GM12891 (cell line): ENCODE measurements at regions not wholly inside any gene's neighbourhood (a gene's known extent, or its start where the extent isn't known, plus 50 kb on each side); places are given as distances from the start of the nearest gene placed in this dataset.

Experiments
- DNase-seq: peaks from one replicate; pipeline ENCODE4 v3.0.0; 2011; ENCODE audit warnings: low spot score; ENCODE audit not compliant: insufficient read length
- FAIRE-seq: peaks from 2 replicates; lab custom pipeline; 2011; peaks lifted over from hg19 to GRCh38; lab: Jason Lieb, UNC
- PAX5 ChIP-seq: IDR thresholded peaks from 2 replicates; pipeline ENCODE4 v1.6.1; 2011; ENCODE audit warnings: low read length, moderate library complexity, mild to moderate bottlenecking; ENCODE audit not compliant: insufficient read depth, severe bottlenecking
- POLR2A ChIP-seq: IDR thresholded peaks from 2 replicates; pipeline ENCODE4 v1.6.1; 2011; ENCODE audit warnings: low read depth, low read length, control low read depth
- POLR2AphosphoS5 ChIP-seq: IDR thresholded peaks from 2 replicates; pipeline ENCODE4 v1.6.1; 2011; ENCODE audit warnings: low read depth, low read length, control low read depth
- POU2F2 ChIP-seq: IDR thresholded peaks from 2 replicates; pipeline ENCODE4 v1.6.1; 2011; ENCODE audit warnings: low read depth, mild to moderate bottlenecking, control low read depth, low read length, moderate library complexity
- SPI1 ChIP-seq: IDR thresholded peaks from 2 replicates; pipeline ENCODE4 v1.6.1; 2011; ENCODE audit warnings: low read depth, low read length, control low read depth
- TAF1 ChIP-seq: IDR thresholded peaks from 2 replicates; pipeline ENCODE4 v1.6.1; 2011; ENCODE audit warnings: low read depth, low read length, control low read depth

DNA sequence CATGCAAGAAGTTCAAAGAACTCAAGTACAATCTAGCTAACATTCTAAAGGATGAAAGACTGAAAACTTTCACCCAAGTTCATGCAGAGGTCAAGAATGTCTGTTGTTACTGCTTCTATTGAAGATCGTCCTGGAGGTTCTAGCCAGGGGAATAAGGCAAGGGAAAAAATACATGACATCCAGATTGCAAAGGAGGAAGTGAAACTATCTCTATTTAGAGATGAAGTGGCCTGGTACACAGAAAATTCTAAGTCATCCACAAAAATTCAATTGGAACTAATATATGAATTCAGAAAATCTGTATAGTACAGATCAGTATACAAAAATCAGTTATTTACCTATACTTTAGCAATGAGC lies 693.0 kb downstream of the NR2F2 start:
- no peak for TF ChIP-seq POU2F2
- TF ChIP-seq POLR2AphosphoS5: no peak
- no peak for TF ChIP-seq POLR2A
- no peak for TF ChIP-seq PAX5
- TF ChIP-seq SPI1: peak; percentile 75
- TF ChIP-seq TAF1: no peak
- no peak for DNase-seq
- no peak for FAIRE-seq

DNA sequence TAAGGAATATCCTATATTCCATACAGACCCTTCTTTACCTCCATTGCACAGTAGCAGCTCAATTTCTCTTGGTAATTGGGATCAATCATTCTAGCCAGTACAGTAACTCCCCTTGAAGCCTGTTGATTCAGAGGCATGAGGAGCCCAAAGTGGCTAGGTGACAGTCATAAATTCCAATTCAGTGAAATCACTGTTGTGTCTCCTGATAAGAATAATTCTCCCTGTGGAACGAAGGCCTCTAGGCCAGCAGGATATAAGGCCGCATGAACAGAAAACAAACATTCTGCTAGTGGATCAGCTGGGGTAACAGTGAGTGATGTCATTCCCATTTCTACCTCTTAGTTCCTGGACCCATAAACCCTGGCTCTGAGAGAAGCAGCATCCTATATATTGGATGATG lies 696.3 kb downstream of the NR2F2 start:
- DNase-seq (no peak), FAIRE-seq (no peak)
- TF ChIP-seq POLR2A (no peak), SPI1 (no peak), TAF1 (no peak), POU2F2 (no peak), POLR2AphosphoS5 (no peak), PAX5 (no peak)

DNA sequence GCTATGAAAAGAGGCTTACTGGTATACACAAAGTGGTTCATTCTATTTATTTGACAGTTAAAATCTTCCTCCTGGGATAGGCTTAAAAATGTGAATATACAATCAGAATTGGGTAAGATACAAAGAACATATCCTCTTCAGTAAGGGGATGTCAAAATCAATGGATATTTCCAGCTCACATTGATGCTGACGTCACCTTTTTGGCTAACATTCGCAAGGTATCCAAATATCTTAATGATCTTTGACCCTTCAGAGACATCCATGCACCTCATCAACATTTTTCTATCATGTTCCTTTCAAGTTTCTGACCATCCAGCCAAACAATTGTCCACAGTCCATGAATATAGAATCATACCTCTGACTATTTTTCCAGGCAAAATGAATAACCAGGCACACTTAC lies 697.3 kb downstream of the NR2F2 start:
- DNase-seq (no peak), FAIRE-seq (no peak)
- no peak for TF ChIP-seq POLR2AphosphoS5
- no peak for TF ChIP-seq TAF1
- no peak for TF ChIP-seq SPI1
- TF ChIP-seq POU2F2: no peak
- no peak for TF ChIP-seq PAX5
- no peak for TF ChIP-seq POLR2A

DNA sequence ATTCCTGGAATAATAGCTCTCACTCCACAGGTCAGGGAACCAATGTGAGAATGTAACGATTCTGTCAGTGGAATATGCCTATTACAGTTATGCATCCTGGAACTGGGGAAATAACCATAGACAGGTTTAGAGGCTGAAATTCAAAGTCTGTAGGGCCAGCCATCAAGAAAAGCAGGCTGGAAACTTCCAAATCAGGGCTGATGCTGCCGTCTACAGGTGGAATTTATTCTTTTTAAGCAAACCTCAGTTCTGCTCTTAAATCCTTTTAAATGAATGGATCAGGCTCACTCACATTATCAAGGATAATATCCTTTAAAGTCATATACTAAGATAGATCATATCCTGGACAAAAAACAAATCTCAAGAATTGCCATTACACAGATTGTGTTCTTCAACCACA lies 699.8 kb downstream of the NR2F2 start:
- no peak for TF ChIP-seq TAF1
- no peak for TF ChIP-seq POLR2AphosphoS5
- TF ChIP-seq SPI1: no peak
- TF ChIP-seq POU2F2: no peak
- no peak for TF ChIP-seq POLR2A
- no peak for TF ChIP-seq PAX5
- FAIRE-seq: no peak
- DNase-seq: no peak

DNA sequence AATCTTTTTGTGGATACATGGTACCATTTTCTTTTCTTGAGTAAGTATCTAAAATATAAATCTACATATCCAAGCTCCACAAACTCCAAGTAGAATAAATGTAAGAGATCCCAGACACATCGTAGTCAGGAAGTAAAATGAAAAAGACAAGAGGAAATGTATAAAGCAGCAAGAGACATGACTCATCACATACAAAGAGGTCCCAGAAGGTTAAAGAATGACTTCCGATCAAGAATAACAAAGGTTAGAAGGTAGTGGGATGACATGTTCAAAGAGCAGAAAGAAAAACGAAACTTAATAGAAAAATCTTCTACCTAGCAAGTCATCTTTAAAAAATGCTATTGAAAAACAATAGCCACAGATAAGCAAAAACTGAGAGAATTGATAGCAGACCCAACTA lies 705.8 kb downstream of the NR2F2 start:
- TF ChIP-seq SPI1: no peak
- FAIRE-seq (no peak), DNase-seq (no peak)

DNA sequence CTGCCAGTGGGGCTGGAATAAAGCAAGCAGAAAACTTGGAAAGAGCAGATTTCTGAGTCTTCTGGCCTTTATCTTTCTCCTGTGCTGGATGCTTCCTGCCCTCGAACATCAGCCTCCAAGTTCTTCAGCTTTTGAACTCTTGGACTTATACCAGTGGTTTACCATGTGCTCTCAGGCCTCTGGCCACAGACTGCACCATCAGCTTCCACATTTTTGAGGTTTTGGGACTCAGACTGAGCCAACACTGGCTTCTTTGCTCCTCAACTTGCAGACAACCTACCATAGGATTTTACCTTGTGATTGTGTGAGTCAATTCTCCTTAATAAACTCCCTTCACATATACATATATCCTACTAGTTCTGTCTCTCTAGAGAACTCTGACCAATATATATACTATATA lies 706.6 kb downstream of the NR2F2 start:
- no peak for FAIRE-seq
- TF ChIP-seq PAX5: no peak
- TF ChIP-seq POU2F2: no peak
- TF ChIP-seq TAF1: no peak
- TF ChIP-seq SPI1: no peak
- no peak for TF ChIP-seq POLR2A
- TF ChIP-seq POLR2AphosphoS5: no peak

DNA sequence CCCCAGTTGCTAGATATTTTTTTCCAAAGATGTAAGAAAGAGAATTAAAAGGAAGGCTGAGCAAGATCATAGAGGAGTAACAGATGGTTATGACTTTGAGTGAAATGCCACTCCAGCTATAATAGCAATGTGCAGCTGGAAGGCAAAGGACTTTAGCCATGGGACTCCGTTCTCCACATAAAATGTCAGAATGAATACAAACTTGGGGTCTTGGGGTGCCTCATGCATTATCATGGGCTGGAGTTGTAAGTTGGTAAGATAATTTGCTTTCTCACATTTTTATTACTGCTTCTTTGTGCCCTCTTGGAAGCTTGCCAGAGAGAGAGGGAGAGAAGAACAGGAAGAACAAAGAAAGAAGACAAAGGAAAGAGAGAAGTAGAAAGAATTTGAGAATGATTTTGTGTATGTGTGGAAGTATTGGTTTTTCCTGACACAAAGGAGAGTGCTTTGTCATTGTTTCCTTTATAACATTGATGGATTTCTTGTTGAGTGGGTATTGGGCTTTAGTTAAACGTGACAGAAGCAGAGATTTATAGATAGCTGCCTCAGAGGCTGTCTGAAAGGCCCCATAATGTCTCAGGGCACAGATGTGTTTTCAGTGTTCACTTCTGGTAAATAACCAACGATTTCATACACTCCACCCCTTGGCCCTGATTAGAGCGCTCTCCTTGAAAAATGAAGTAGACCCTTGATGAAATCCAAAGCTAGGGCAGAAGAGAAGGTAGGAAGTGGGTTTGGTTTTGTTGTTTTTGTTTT lies 715.3 kb downstream of the NR2F2 start:
- FAIRE-seq (no peak), DNase-seq (no peak)
- no peak for TF ChIP-seq TAF1
- TF ChIP-seq POU2F2: no peak
- TF ChIP-seq SPI1: no peak
- no peak for TF ChIP-seq PAX5
- no peak for TF ChIP-seq POLR2A
- no peak for TF ChIP-seq POLR2AphosphoS5

More for the DNA sequence above, 706.6 kb downstream of the NR2F2 start:
- no peak for DNase-seq

DNA sequence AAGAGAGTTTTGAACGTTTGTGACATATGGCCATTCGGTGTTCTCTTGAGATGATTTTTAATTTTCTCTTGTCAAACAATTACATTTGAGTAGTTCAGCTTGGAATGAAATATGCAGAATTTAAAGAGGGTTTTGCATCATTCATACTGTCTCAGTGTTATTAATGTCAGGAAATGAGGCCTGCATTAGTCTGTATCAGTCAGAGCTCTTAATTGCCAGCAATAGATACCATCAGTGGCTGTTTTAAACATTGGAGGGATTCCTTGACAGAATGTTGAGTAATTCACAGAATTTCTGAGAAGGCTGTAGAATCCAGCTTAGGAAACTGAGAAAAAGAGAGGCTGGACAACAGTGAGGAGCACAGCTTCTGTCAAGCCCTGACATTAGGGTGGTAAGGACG lies 722.0 kb downstream of the NR2F2 start:
- FAIRE-seq: no peak
- DNase-seq: no peak
- no peak for TF ChIP-seq PAX5
- TF ChIP-seq SPI1: no peak
- no peak for TF ChIP-seq TAF1
- no peak for TF ChIP-seq POLR2A
- no peak for TF ChIP-seq POLR2AphosphoS5
- TF ChIP-seq POU2F2: no peak

DNA sequence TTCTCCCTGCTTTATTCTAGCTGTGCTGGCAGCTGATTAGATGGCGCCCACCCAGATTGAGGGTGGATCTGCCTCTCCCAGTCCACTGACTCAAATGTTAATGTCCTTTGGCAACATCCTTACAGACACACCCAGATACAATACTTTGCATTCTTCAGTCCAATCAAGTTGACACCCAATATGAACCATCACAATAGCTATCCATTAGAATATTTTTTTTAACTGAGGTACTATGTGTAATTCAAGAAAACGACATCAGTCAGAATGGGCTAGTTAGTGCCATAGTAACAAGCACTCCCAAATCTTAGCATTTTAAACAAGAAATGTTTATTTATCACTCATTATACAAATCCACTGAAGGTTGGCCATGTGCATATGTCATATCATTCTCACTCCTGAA lies 723.1 kb downstream of the NR2F2 start:
- no peak for DNase-seq
- FAIRE-seq: no peak
- no peak for TF ChIP-seq TAF1
- no peak for TF ChIP-seq PAX5

DNA sequence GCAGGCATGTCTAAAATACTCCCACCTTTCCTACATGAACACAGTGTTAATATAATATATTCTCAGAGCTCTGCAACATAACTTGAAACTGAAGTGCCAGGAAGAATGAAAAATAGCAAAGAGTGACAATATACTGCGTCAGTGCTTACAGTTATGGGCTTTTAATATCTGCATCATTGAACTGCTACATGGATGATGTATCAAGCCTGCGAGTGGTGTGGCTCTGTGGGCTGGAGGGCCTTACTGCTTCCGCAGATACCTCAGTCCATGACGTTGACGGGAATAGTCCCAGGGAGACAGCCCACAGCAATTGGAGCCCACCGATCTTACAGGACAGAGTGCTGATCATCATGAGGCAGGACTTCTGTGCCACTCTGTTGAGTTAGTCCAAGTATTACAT lies 727.0 kb downstream of the NR2F2 start:
- DNase-seq (no peak), FAIRE-seq (no peak)
- no peak for TF ChIP-seq POLR2A
- TF ChIP-seq POLR2AphosphoS5: no peak
- no peak for TF ChIP-seq TAF1
- TF ChIP-seq PAX5: no peak
- no peak for TF ChIP-seq POU2F2
- no peak for TF ChIP-seq SPI1
